SK-N-SH (cell line): ENCODE measurements at regions not wholly inside any gene's neighbourhood (a gene's known extent, or its start where the extent isn't known, plus 50 kb on each side); places are given as distances from the start of the nearest gene placed in this dataset.

Experiments
- CTCF ChIA-PET: fragments of 300-600, 350-600 bp; formaldehyde crosslinking; extraction: SDS; loops from one replicate; lab custom pipeline; 2021; lab: Yijun Ruan, JAX
- POLR2A ChIA-PET: fragments of 350-600 bp; sonication (Branson Sonifier 250); formaldehyde crosslinking; extraction: SDS; loops from one replicate; lab custom pipeline; 2020; ENCODE audit warnings: antibody characterized with exemption, inconsistent platforms; lab: Yijun Ruan, JAX
- DNase-seq: peaks from one replicate; pipeline ENCODE4 v3.0.0; 2012
- H2AFZ ChIP-seq: fragments of 200-600 bp; sonication (generic); 2 replicates; pipeline ENCODE4 v1.8.1; 2016; ENCODE audit warnings: antibody characterized with exemption, mild to moderate bottlenecking, low read depth
- H3F3A ChIP-seq: fragments of 200-600 bp; sonication (generic); replicated peaks from 2 replicates; pipeline ENCODE3; 2016; ENCODE audit warnings: antibody characterized with exemption, mild to moderate bottlenecking; ENCODE audit not compliant: insufficient read depth
- H3K27ac ChIP-seq, 2 experiments: fragments of 200-500 bp in 1 of 2; fragments of 200-600 bp in 1 of 2; sonication (Bioruptor generic) in 1 of 2; sonication (generic), shearing (Covaris generic) in 1 of 2; 2 replicates each; pipeline versions ENCODE4 v1.5.1 to v1.6.1; 2014 to 2016; ENCODE audit warnings: low read depth in 2 of 2, inconsistent platforms in 1 of 2, low read length in 1 of 2, mild to moderate bottlenecking in 1 of 2, mixed read lengths in 1 of 2
- H3K27me3 ChIP-seq: fragments of 200-600 bp; sonication (generic), shearing (Covaris generic); 2 replicates; pipeline ENCODE4 v1.6.1; 2016; ENCODE audit warnings: mixed run types; ENCODE audit not compliant: insufficient read depth
- H3K36me3 ChIP-seq, 2 experiments: fragments of 200-500 bp in 1 of 2; fragments of 200-600 bp in 1 of 2; sonication (Bioruptor generic) in 1 of 2; sonication (generic) in 1 of 2; replicated peaks in 1 of 2; 2 replicates each; pipeline versions ENCODE3 to v1.5.1; 2014 to 2016; ENCODE audit warnings: low read length in 1 of 2, mild to moderate bottlenecking in 1 of 2; ENCODE audit not compliant: insufficient read depth in 2 of 2, control insufficient read depth in 1 of 2
- H3K4me1 ChIP-seq, 2 experiments: fragments of 200-500 bp in 1 of 2; fragments of 200-600 bp in 1 of 2; sonication (Bioruptor generic) in 1 of 2; sonication (generic), shearing (Covaris generic) in 1 of 2; 2 replicates each; pipeline versions ENCODE4 v1.5.1 to v1.6.1; 2014 to 2016; ENCODE audit warnings: low read depth in 1 of 2, low read length in 1 of 2, mixed run types in 1 of 2; ENCODE audit not compliant: insufficient read depth in 2 of 2, control insufficient read depth in 1 of 2
- H3K4me2 ChIP-seq: fragments of 200-600 bp; sonication (generic), shearing (Covaris generic); 2 replicates; pipeline ENCODE4 v1.6.1; 2017; ENCODE audit warnings: mixed run types
- H3K4me3 ChIP-seq, 2 experiments: fragments of 200-500 bp in 1 of 2; fragments of 200-600 bp in 1 of 2; sonication (Bioruptor generic) in 1 of 2; sonication (generic), shearing (Covaris generic) in 1 of 2; 2 replicates each; pipeline versions ENCODE4 v1.5.1 to v1.8.1; 2014 to 2016; ENCODE audit warnings: low read depth in 2 of 2, inconsistent platforms in 1 of 2, low read length in 1 of 2, mild to moderate bottlenecking in 1 of 2, mixed read lengths in 1 of 2, moderate library complexity in 1 of 2
- H3K79me2 ChIP-seq: fragments of 200-600 bp; sonication (generic); 2 replicates; pipeline ENCODE4 v1.8.1; 2017; ENCODE audit warnings: mild to moderate bottlenecking; ENCODE audit not compliant: insufficient read depth
- H3K9ac ChIP-seq: fragments of 200-600 bp; sonication (generic); 2 replicates; pipeline ENCODE4 v1.6.1; 2017; ENCODE audit warnings: mixed run types
- H3K9me2 ChIP-seq: fragments of 200-600 bp; sonication (generic); 2 replicates; pipeline ENCODE4 v1.6.1; 2017; ENCODE audit warnings: mixed run types
- H3K9me3 ChIP-seq: fragments of 200-600 bp; sonication (generic); 2 replicates; pipeline ENCODE4 v1.6.1; 2017; ENCODE audit warnings: mixed run types, mild to moderate bottlenecking, moderate library complexity
- H4K20me1 ChIP-seq: fragments of 200-600 bp; sonication (generic); 2 replicates; pipeline ENCODE4 v1.6.1; 2017; ENCODE audit warnings: mild to moderate bottlenecking, mixed run types; ENCODE audit not compliant: insufficient read depth
- CHD2 ChIP-seq: fragments of 150-350 bp; IDR thresholded peaks from 2 replicates; pipeline ENCODE4 v1.6.1; 2018; ENCODE audit warnings: low read length; ENCODE audit not compliant: partially characterized antibody
- ELF1 ChIP-seq: IDR thresholded peaks from 2 replicates; pipeline ENCODE4 v1.4.0; 2012
- EP300 ChIP-seq, 2 experiments: IDR thresholded peaks; 2 replicates each; pipeline versions ENCODE4 v1.4.0 to v1.6.1; 2012; ENCODE audit warnings: borderline replicate concordance in 1 of 2, low read depth in 1 of 2, low read length in 1 of 2
- EZH2phosphoT487 ChIP-seq: fragments of 200-600 bp; sonication (generic); IDR thresholded peaks from 2 replicates; pipeline ENCODE4 v1.6.1; 2017; ENCODE audit warnings: low read depth, mixed run types, mild to moderate bottlenecking, antibody characterized with exemption, moderate library complexity, borderline replicate concordance
- FOXJ3 ChIP-seq: sonication (generic); formaldehyde crosslinking; IDR thresholded peaks from 2 replicates; pipeline ENCODE4 v1.5.1; 2020; ENCODE audit warnings: mild to moderate bottlenecking, missing genetic modification reagents
- FOXM1 ChIP-seq: IDR thresholded peaks from 2 replicates; pipeline ENCODE4 v1.4.0; 2012; ENCODE audit warnings: low read depth, mild to moderate bottlenecking
- GABPA ChIP-seq: IDR thresholded peaks from 2 replicates; pipeline ENCODE4 v1.4.0; 2012; ENCODE audit warnings: low read depth, mild to moderate bottlenecking
- JUND ChIP-seq: IDR thresholded peaks from 2 replicates; pipeline ENCODE4 v1.4.0; 2012
- NFIC ChIP-seq: IDR thresholded peaks from 2 replicates; pipeline ENCODE4 v1.4.0; 2012; ENCODE audit warnings: borderline replicate concordance
- NRF1 ChIP-seq: IDR thresholded peaks from 2 replicates; pipeline ENCODE4 v1.6.1; 2012; ENCODE audit warnings: low read depth, mild to moderate bottlenecking, low read length
- POLR2AphosphoS5 ChIP-seq: IDR thresholded peaks from 2 replicates; pipeline ENCODE4 v1.6.1; 2012; ENCODE audit warnings: low read depth, low read length
- RAD21 ChIP-seq: IDR thresholded peaks from 2 replicates; pipeline ENCODE4 v1.6.1; 2012; ENCODE audit warnings: mild to moderate bottlenecking, low read length
- REST ChIP-seq: IDR thresholded peaks from 2 replicates; pipeline ENCODE4 v1.6.1; 2012; ENCODE audit warnings: mild to moderate bottlenecking, low read depth, low read length, moderate library complexity
- SIN3A ChIP-seq: IDR thresholded peaks from 2 replicates; pipeline ENCODE4 v1.6.1; 2012; ENCODE audit warnings: low read depth, mild to moderate bottlenecking, low read length, moderate library complexity, borderline replicate concordance
- SMC3 ChIP-seq: IDR thresholded peaks from 2 replicates; pipeline ENCODE4 v1.6.1; 2012; ENCODE audit warnings: low read depth, low read length, improper control_type of control experiment
- TAF1 ChIP-seq: IDR thresholded peaks from 2 replicates; pipeline ENCODE4 v1.6.1; 2012; ENCODE audit warnings: low read depth, mild to moderate bottlenecking, low read length, moderate library complexity, borderline replicate concordance
- TCF12 ChIP-seq: IDR thresholded peaks from 2 replicates; pipeline ENCODE4 v1.4.0; 2012
- YY1 ChIP-seq: IDR thresholded peaks from 2 replicates; pipeline ENCODE4 v1.4.0; 2012; ENCODE audit warnings: low read depth, mild to moderate bottlenecking
- ZBTB33 ChIP-seq: IDR thresholded peaks from 2 replicates; pipeline ENCODE4 v1.4.0; 2012; ENCODE audit warnings: low read depth, borderline replicate concordance
- WGBS: methylation state at CpG from one replicate; pipeline ENCODE4 v1.1.6; 2017; ENCODE audit warnings: low lambda C conversion rate; 5-methylcytosine and 5-hydroxymethylcytosine counted together
- TF ChIP-seq, protein P1 (sequence below): fragments of 150-350 bp; IDR thresholded peaks from 2 replicates; pipeline ENCODE4 v1.6.1; 2017; ENCODE audit warnings: antibody characterized with exemption, low read length, low read depth, borderline replicate concordance
- TF ChIP-seq, protein P2 (sequence below): IDR thresholded peaks from 2 replicates; pipeline ENCODE4 v1.4.0; 2012; ENCODE audit warnings: low read depth

- no peaks in the 10 kb centered on the region for H3K9me2 ChIP-seq
- H4K20me1 ChIP-seq, result no peaks in the 10 kb centered on the region
- ChIA-PET CTCF (no interaction called here), POLR2A (no interaction called here)
- 5% methylated on average over 2 of the region's 2 CpGs for WGBS
- H3K9ac ChIP-seq, result no peak overlapping the region
- H2AFZ ChIP-seq, result no peak overlapping the region
- H3K27me3 ChIP-seq, result no peaks in the 10 kb centered on the region
- DNase-seq, result no peak
- no peaks in the 10 kb centered on the region for H3K79me2 ChIP-seq
- H3K9me3 ChIP-seq, result no peaks in the 10 kb centered on the region
- H3K36me3 ChIP-seq, result no peaks in the 10 kb centered on the region
- no peak overlapping the region for H3K4me2 ChIP-seq
- no peaks in the 10 kb centered on the region for H3F3A ChIP-seq
- H3K27ac ChIP-seq, result no peak overlapping the region
- no peaks in the 10 kb centered on the region for H3K4me1 ChIP-seq
- TF ChIP-seq ELF1 (no peak), FOXJ3 (CRISPR knock-in tag) (no peak), REST (no peak), NFIC (no peak), NRF1 (no peak), TCF12 (no peak), TAF1 (no peak), SMC3 (no peak), EZH2phosphoT487 (no peak), RAD21 (no peak), GABPA (no peak)
- TF ChIP-seq, protein P1, sequence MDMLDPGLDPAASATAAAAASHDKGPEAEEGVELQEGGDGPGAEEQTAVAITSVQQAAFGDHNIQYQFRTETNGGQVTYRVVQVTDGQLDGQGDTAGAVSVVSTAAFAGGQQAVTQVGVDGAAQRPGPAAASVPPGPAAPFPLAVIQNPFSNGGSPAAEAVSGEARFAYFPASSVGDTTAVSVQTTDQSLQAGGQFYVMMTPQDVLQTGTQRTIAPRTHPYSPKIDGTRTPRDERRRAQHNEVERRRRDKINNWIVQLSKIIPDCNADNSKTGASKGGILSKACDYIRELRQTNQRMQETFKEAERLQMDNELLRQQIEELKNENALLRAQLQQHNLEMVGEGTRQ, result no peak
- no peak overlapping the region for H3K4me3 ChIP-seq
Measured at GRCh38 chr6:141118991-141119390, 1013.7 kb upstream of the GJE1 start.

- Histone ChIP-seq H3F3A (no peaks in the 10 kb centered on the region), H3K27ac (peak overlapping the region in 1 of 2 experiments; percentile 39; a peak in 1 of 4 replicates), H3K9me3 (no peaks in the 10 kb centered on the region), H4K20me1 (no peaks in the 10 kb centered on the region), H3K9me2 (no peaks in the 10 kb centered on the region), H3K4me2 (no peak overlapping the region), H3K79me2 (no peaks in the 10 kb centered on the region), H3K27me3 (no peaks in the 10 kb centered on the region), H3K4me1 (no peaks in the 10 kb centered on the region), H3K9ac (no peak overlapping the region), H2AFZ (no peak overlapping the region), H3K36me3 (no peaks in the 10 kb centered on the region), H3K4me3 (no peak overlapping the region)
- TF ChIP-seq FOXJ3 (CRISPR knock-in tag) (no peak), GABPA (no peak), FOXM1 (no peak), ELF1 (no peak), POLR2AphosphoS5 (no peak), ZBTB33 (no peak), NFIC (no peak), JUND (no peak), SIN3A (no peak), TAF1 (no peak), SMC3 (no peak), EP300 (IDR thresholded peaks at IDR 0.05; ENCODE audit: borderline replicate concordance in 1 of 2, low read depth in 1 of 2, low read length in 1 of 2) (no peak), YY1 (no peak), CHD2 (no peak)
- TF ChIP-seq, protein P1, result no peak
- TF ChIP-seq, protein P2, sequence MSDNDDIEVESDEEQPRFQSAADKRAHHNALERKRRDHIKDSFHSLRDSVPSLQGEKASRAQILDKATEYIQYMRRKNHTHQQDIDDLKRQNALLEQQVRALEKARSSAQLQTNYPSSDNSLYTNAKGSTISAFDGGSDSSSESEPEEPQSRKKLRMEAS, result no peak
- POLR2A ChIA-PET, result no interaction called here
- CTCF ChIA-PET, result no interaction called here
- DNase-seq, result no peak
Measured at GRCh38 chr6:141117874-141118273, 1014.9 kb upstream of the GJE1 start.
